Stimulated activated naive B cell treated with anti-CD40 and anti-IgM and Interleukin-4, amounts not matched to agents 10 μg/mL and 1 μg/mL and 100 μg/mL, for 72 hours (primary cell): ENCODE measurements at regions not wholly inside any gene's neighbourhood (a gene's known extent, or its start where the extent isn't known, plus 50 kb on each side); places are given as distances from the start of the nearest gene placed in this dataset.

ENCODE experiments used
- ATAC-seq, 2 donors: fragments of 150-1000 bp; cut with Tn5 transposase; replicated peaks; 2 replicates each; pipeline ENCODE4 v1.10.0; 2021; ENCODE audit warnings: moderate library complexity in 1 of 2
- DNase-seq: peaks from one replicate; pipeline ENCODE4 v3.0.0; 2021
- H3K27ac Mint-ChIP-seq: one replicate; pipeline ENCODE4 v1.8.0; 2022; ENCODE audit warnings: mild to moderate bottlenecking, mixed read lengths
- H3K27me3 Mint-ChIP-seq, 2 donors: one replicate each; pipeline ENCODE4 v1.8.0; 2022; ENCODE audit warnings: mixed read lengths in 2 of 2
- H3K36me3 Mint-ChIP-seq, 2 donors: one replicate each; pipeline ENCODE4 v1.8.0; 2022; ENCODE audit warnings: mixed read lengths in 2 of 2, mild to moderate bottlenecking in 1 of 2
- H3K4me1 Mint-ChIP-seq, 2 donors: one replicate each; pipeline ENCODE4 v1.8.0; 2022; ENCODE audit warnings: mixed read lengths in 2 of 2, mild to moderate bottlenecking in 1 of 2
- H3K4me3 Mint-ChIP-seq, 2 donors: one replicate each; pipeline ENCODE4 v1.8.0; 2022; ENCODE audit warnings: mild to moderate bottlenecking in 2 of 2, mixed read lengths in 2 of 2, moderate library complexity in 1 of 2
- H3K9me3 Mint-ChIP-seq, 2 donors: one replicate each; pipeline ENCODE4 v1.8.0; 2022; ENCODE audit warnings: mixed read lengths in 2 of 2, mild to moderate bottlenecking in 1 of 2

DNA sequence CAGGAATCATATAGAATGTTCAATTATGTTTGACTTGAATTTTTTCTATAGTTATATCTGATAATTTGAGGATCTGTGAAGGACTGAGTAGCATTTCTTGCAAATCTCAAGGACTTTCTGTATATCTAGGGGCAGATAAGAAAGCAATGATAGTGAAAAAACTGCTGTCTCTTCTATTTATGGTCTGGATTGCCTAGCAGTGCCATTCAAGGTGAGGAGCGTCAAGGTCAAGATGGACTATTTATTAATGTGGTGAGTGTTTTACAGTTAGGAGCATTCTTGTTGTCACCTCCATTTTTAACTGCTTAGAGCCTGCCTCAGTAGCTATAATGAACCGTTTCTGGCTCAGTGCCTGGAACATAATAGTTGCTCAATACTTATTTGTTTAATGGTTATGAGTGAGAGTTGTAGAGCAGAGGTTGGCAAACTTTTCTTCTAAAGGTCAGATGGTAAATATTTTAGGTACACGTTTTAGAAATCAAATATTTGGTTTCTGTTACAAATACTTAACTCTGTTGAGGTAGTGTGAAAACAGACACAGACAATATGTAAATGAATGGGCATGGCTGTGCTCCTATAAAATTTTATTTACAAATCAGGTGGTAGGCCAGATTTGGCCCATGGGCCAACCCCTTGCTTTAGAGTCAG is 523.2 kb upstream of the IGFBP7 start:
- Mint-ChIP-seq H3K4me1 (no peaks in the 10 kb centered on the region), H3K4me3 (no peak overlapping the region), H3K9me3 (peaks cover 0 to 2% of the 10 kb centered on the region in 2 donors), H3K27ac (no peak overlapping the region), H3K36me3 (no peaks in the 10 kb centered on the region), H3K27me3 (no peaks in the 10 kb centered on the region)
- DNase-seq (no peak), ATAC-seq (no peak)

DNA sequence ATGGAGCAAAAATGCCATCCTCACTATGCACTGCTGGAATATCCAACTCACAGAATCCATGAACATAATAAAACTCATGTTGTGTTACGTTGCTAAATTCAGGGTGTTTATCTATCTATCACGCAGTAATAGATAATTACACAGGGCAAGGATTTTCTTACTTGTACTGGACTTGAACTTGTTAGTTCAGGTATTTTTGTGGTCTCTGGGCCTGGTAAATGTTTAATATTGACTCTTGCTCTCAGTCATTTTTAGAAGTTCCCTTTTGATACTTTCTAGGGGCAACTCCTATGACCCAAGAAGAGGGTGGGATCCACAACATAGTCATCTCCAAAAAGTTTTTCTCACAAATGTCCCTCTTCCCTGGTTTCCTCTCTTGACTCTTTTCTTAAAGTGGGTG is 522.4 kb upstream of the IGFBP7 start:
- DNase-seq, result no peak
- no peak overlapping the region for H3K27ac Mint-ChIP-seq
- H3K4me3 Mint-ChIP-seq, result no peak overlapping the region
- ATAC-seq, result no peak
- H3K27me3 Mint-ChIP-seq, result no peaks in the 10 kb centered on the region
- H3K36me3 Mint-ChIP-seq, result no peaks in the 10 kb centered on the region
- no peaks in the 10 kb centered on the region for H3K4me1 Mint-ChIP-seq
- H3K9me3 Mint-ChIP-seq, result peaks cover 0 to 2% of the 10 kb centered on the region in 2 donors

DNA sequence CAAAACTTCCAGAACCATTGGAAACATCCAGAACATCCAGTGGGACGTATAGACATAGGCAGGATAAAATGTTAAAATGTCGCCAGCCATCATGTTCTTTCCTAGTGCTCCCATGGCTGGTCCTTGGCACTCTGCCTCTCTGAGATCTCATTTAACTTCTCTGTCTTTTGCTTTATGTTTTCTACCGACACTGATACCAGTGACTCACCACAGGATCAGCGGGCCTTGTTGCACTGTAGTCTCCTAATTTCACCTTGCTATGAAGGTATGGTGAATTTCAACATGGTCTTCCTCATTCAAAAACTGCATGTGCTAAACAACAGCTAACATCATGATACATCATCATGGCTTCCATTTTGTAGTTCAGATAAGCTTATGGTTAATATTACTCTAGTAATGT is 521.0 kb upstream of the IGFBP7 start:
- no peak for DNase-seq
- Mint-ChIP-seq H3K9me3 (peaks cover 0 to 2% of the 10 kb centered on the region in 2 donors), H3K27me3 (no peaks in the 10 kb centered on the region), H3K36me3 (no peaks in the 10 kb centered on the region), H3K4me3 (no peak overlapping the region), H3K27ac (no peak overlapping the region), H3K4me1 (no peaks in the 10 kb centered on the region)
- ATAC-seq, result no peak

DNA sequence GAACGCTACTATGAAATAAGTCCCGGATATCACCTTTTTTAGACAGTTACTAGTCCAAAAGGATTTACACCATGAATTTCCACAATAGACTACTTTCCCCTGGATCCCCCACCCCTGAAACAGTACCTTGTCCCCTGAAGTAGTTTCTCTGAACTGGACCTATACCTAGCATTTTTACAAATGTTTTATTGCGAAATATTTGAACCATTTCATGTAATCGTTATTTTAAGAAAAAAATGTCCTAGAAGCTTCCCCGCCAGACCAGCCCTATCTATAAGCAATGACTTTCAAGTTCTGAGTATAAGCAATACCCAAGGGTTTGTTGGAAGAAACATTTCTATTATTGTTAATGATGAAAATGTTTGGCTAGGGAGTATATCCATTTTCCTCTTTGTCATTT is 517.8 kb upstream of the IGFBP7 start:
- peaks cover 0 to 5% of the 10 kb centered on the region in 2 donors for H3K9me3 Mint-ChIP-seq
- H3K4me3 Mint-ChIP-seq, result no peak overlapping the region
- DNase-seq, result no peak
- H3K27me3 Mint-ChIP-seq, result no peaks in the 10 kb centered on the region
- no peaks in the 10 kb centered on the region for H3K36me3 Mint-ChIP-seq
- H3K27ac Mint-ChIP-seq, result no peak overlapping the region
- H3K4me1 Mint-ChIP-seq, result no peaks in the 10 kb centered on the region
- ATAC-seq, result no peak

DNA sequence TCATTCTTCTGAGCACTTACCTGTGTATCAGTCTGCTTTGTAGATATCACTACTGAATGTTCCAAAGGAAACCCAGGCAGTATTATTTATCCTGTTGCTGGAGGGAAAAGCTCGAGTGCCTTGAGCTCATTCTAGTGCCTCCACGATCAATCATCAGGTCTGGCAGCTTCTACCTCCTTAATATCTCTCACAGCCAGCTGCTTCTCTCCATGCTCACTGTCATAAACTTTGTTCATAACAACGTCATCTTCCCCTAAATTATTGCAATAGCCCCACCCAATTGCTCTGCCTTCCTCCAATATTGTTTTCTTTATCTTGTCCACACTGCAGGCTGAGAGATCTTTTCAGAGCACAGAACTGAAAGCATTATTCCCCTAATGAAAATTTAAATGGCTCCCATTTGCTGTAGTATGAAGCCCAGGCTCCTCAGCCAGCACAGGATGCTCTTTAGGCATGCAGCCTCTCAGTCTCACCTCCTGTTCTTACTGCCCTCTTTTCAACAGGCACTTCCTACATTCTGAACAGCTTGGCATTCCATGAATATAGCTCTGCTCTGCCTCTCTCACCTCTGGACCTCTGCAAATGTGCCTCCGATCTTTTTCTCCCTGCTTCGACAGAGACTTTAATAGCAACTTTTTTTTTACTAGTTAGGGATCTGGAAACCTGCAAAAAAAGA is 504.2 kb upstream of the IGFBP7 start:
- Mint-ChIP-seq H3K4me3 (no peak overlapping the region), H3K27ac (no peak overlapping the region), H3K27me3 (no peaks in the 10 kb centered on the region), H3K9me3 (peaks cover 0 to 3% of the 10 kb centered on the region in 2 donors), H3K36me3 (no peaks in the 10 kb centered on the region), H3K4me1 (no peaks in the 10 kb centered on the region)
- ATAC-seq, result no peak
- DNase-seq, result no peak

DNA sequence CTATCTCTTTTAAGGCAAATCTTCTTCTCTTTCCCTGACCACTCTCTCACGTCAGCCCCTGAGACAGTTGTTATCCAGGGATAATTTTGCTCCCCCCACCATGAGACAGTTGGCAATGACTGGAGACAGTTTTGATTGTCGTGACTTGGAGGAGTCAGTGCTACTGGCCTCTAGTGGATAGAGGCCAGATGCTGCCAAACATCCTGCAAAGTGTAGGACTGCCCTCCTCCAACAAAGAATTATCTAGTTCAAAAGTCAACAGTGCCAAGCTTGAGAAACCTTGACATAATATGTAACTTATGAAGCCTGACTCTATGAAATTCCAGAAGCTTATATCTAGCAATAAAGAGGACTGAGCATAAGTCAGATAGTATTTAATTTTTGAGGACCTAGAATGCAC is 502.1 kb upstream of the IGFBP7 start:
- no peaks in the 10 kb centered on the region for H3K27me3 Mint-ChIP-seq
- no peak for DNase-seq
- H3K36me3 Mint-ChIP-seq, result no peaks in the 10 kb centered on the region
- H3K27ac Mint-ChIP-seq, result no peak overlapping the region
- H3K4me3 Mint-ChIP-seq, result no peak overlapping the region
- no peaks in the 10 kb centered on the region for H3K4me1 Mint-ChIP-seq
- H3K9me3 Mint-ChIP-seq, result peaks cover 0 to 2% of the 10 kb centered on the region in 2 donors
- no peak for ATAC-seq

DNA sequence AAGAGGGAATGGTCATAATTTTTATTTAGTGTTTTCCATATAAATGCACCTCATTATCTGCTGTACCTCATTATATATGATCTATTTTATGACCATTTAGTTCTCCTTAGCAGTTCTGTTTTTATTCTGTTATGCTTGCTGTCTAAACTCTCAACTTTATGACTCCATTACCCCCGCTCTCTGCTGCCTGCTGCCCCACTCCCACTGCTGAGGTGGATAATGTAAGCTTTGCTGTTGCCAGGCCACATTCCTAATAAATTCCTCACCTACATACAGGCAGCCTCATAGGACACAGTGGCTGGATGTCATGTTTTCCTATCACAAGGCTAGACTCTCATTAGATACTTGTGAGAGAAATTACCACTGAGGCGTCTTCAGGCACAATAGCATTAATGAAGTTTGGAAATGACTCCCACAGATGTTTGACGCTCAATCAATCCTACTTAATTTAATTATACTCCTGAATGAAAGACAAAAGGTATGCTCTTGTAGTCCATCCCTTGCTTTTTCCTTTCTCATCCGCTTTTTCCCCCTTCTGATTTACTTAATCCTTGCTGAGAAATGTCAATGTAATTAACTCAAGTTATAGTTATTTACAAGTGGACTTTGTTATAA is 497.5 kb upstream of the IGFBP7 start:
- Mint-ChIP-seq H3K4me3 (no peak overlapping the region), H3K36me3 (no peaks in the 10 kb centered on the region), H3K9me3 (peaks cover 4 to 5% of the 10 kb centered on the region in 2 donors), H3K27me3 (no peaks in the 10 kb centered on the region), H3K27ac (no peak overlapping the region), H3K4me1 (no peaks in the 10 kb centered on the region)
- no peak for ATAC-seq
- DNase-seq, result no peak

DNA sequence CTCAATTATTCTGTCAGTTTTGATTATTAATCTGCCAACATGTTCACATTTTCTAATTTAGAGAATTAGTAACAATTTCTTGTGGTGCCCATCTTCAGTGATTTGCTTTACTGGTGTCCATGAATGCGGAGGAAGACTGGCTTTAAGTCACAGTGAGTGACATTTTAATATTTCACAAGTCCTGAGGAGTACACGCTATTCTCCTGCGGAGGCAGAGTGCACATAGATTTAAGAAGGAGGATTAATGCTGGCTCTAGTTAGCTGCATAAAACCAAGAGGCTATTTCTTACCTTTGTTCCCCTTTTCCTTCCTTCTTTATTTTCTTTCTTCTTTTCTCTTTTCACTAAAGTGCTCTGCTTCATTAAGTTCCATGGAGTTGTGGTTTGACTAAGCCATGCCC is 495.2 kb upstream of the IGFBP7 start:
- Mint-ChIP-seq H3K27ac (no peak overlapping the region), H3K27me3 (no peaks in the 10 kb centered on the region), H3K9me3 (peaks cover 4 to 5% of the 10 kb centered on the region in 2 donors), H3K4me1 (no peaks in the 10 kb centered on the region), H3K4me3 (no peak overlapping the region), H3K36me3 (no peaks in the 10 kb centered on the region)
- DNase-seq (no peak), ATAC-seq (no peak)

DNA sequence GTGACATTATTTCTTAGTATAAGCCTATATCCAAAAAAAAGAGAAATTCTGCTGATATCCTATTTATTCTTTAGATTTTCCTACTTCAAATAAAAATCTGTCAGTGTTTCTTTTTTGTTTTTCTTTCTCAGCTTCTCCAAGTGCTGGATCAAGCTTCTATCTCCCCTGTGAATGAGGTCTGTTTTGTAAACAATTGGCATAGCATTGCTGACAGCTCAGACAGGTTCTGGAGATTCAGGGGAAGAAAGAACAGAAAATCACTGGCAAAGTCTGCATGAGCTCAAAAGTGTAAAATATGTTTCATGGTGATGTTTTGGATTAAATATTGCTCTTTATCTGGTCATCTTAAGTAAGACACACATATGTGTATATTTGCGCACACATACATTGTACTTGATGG is 492.0 kb upstream of the IGFBP7 start:
- DNase-seq (no peak), ATAC-seq (no peak)
- Mint-ChIP-seq H3K36me3 (no peaks in the 10 kb centered on the region), H3K4me3 (no peak overlapping the region), H3K9me3 (peaks cover 3 to 4% of the 10 kb centered on the region in 2 donors), H3K27me3 (no peaks in the 10 kb centered on the region), H3K27ac (no peak overlapping the region), H3K4me1 (no peaks in the 10 kb centered on the region)

DNA sequence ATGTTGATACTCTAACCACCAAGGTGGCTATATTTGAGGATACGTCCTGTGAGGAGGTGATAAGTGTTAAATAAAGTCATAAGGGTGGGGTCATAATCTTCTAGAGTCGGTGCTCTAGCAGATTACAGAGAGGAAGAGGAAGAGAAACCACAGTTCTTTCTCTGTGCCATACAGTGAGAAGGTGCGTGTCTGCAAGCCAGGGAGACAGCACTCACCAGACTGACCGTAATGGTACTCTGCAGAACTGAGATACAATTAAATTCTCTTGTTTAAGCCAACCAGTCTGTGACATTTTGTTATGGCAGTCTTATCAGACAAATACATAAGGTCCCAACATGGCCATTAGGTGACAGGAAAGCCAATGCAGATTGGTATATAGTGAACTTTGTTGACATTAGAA is 480.9 kb upstream of the IGFBP7 start:
- Mint-ChIP-seq H3K36me3 (no peaks in the 10 kb centered on the region), H3K27ac (no peak overlapping the region)

DNA sequence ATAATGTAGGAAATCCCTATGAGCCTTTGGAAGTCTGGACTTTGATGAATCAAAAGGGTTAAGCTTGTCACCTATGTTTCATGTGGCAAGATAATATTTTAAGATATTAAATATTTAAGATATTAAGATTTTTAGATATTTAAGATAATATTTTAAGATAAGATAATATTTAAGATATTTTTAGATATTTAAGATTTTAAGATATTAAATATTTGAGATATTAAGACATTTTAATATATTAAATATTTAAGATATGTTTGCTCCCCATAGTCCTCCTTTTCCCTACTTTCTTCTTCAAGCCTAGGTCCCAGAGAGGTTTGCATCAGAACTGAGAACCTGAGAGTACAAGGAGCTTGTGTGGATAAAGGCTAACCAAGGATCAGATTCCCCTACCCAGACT is 478.4 kb upstream of the IGFBP7 start:
- H3K4me3 Mint-ChIP-seq, result no peak overlapping the region
- H3K9me3 Mint-ChIP-seq, result peaks cover 2 to 11% of the 10 kb centered on the region in 2 donors
- ATAC-seq (no peak), DNase-seq (no peak)
- H3K4me1 Mint-ChIP-seq, result no peaks in the 10 kb centered on the region
- H3K27me3 Mint-ChIP-seq, result no peaks in the 10 kb centered on the region
- no peaks in the 10 kb centered on the region for H3K36me3 Mint-ChIP-seq
- no peak overlapping the region for H3K27ac Mint-ChIP-seq

More for the DNA sequence above, 480.9 kb upstream of the IGFBP7 start:
- ATAC-seq (no peak), DNase-seq (no peak)
- Mint-ChIP-seq H3K27me3 (no peaks in the 10 kb centered on the region), H3K4me1 (no peaks in the 10 kb centered on the region), H3K9me3 (peaks cover 2 to 11% of the 10 kb centered on the region in 2 donors), H3K4me3 (no peak overlapping the region)

DNA sequence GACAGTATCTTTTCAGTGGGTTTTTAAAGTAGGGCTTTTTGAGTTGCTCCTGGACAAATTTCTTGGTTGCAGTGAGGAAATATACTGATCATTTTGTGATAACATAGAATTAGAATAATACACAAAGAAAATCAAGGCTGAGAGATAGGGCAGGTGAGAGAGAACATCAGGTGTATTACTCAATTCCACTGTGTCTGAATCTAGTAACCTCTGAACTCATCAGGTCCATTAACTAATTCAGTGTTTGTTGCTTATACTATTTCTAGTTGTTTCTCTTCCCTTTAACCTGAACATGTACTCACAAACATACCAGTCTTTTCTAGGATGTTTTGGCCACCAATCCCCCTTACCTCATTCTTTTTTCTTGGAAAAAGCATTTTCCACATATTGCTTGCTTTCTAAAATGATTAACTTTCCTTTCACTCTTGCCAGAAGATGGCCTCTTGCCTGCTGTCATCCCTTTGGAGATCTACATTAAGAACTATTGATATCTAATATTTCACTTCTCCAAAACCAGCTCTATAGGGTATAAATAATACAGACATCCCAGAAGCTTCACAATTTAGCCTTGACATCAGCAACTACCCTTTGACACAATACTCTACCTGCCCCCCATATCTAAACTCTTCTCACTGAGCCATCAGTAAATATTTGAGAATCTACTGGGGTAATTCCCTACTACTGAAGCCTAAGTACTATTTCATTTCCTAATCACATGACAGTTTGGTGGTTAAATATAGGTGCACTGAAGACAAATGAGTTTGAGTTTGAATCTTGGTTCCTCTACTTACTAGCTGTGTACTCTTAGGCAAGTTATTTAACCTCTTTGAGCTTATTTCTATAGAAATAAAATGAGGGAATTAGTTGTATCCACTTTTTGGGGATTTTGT is 470.8 kb upstream of the IGFBP7 start:
- H3K4me3 Mint-ChIP-seq, result no peak overlapping the region
- H3K4me1 Mint-ChIP-seq, result no peaks in the 10 kb centered on the region
- no peak for ATAC-seq
- no peaks in the 10 kb centered on the region for H3K9me3 Mint-ChIP-seq
- H3K36me3 Mint-ChIP-seq, result no peaks in the 10 kb centered on the region
- no peak overlapping the region for H3K27ac Mint-ChIP-seq
- H3K27me3 Mint-ChIP-seq, result no peaks in the 10 kb centered on the region
- no peak for DNase-seq

DNA sequence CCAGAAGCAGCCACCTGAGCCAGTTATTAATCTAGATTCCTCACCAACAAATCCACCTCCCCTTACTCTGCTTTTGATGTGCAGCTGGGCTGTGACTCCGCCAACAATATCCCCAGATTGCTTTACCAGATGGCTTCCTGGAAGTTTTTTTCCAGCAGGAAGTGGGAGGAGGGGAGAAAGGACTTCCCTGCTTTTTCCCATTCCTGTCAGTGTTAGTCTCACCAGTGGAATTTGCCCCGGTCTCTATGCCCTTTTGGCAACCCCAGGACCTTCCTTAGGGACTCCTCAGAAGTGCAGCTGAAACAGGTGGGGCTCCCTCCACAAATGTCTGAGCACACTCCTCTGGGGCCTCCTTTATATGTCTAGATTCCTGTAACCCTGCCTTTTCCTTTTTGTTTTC is 465.2 kb upstream of the IGFBP7 start:
- Mint-ChIP-seq H3K36me3 (no peaks in the 10 kb centered on the region), H3K27ac (no peak overlapping the region), H3K9me3 (peaks cover 0 to under 1% of the 10 kb centered on the region in 2 donors), H3K4me1 (no peaks in the 10 kb centered on the region), H3K4me3 (no peak overlapping the region), H3K27me3 (no peaks in the 10 kb centered on the region)
- no peak for DNase-seq
- ATAC-seq, result no peak

DNA sequence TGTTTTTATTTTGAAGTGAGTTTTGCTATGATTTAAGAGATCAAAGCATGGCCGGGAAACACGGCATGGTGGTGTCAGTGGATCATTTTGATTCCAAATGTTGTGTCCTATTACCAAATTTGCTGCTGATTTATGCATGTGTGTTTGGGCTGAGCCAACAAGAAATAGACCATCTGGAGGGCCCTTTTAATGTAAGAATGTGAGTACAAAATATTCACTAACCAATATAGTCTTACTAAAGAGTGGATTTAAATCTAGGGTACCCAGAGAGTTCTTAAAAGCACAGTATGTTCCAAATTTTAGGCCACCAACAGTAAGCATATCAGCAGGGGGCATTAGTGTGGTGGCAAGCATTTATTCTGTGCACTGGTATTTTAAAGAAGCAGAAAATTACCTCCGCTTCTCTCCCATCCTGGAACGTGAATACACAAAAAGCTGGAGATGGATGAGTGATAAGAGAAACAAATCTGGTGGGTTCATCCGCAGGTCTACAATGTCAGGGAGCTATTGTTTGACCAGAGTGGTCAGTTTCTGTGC is 444.4 kb upstream of the IGFBP7 start:
- Mint-ChIP-seq H3K36me3 (no peaks in the 10 kb centered on the region), H3K4me3 (no peak overlapping the region), H3K4me1 (no peaks in the 10 kb centered on the region), H3K27me3 (no peaks in the 10 kb centered on the region), H3K27ac (no peak overlapping the region), H3K9me3 (peaks cover 2 to 4% of the 10 kb centered on the region in 2 donors)
- ATAC-seq (no peak), DNase-seq (no peak)
